VCaP (cell line): ENCODE measurements at regions not wholly inside any gene's neighbourhood (a gene's known extent, or its start where the extent isn't known, plus 50 kb on each side); places are given as distances from the start of the nearest gene placed in this dataset.

Experiments
- H3K27ac ChIP-seq: fragments of 450-650 bp; 2 replicates; pipeline ENCODE4 v1.5.1; 2017
- TF ChIP-seq, protein P1 (sequence below): fragments of 450-650 bp; conservative IDR thresholded peaks from 2 replicates; pipeline ENCODE4 v1.5.1; 2017; ENCODE audit warnings: mild to moderate bottlenecking, moderate library complexity

DNA sequence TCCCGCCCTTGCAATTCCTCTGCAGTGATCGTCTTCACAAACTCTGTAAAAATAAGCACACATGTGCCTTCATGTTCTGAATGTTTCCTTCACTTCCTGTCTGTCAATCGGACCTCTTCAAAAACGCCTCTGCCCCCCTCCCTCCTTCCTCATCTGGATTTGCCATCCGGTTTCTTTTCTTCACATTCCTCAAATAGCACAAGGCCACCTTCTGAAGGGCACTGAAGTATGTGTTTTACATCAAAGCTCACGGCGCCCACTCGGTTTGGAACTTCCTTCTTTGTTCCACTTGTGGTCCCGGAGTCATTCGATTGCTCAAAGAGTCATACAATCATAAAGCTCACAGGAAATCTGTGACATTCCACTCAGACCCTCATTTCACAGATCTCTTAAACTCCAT, 758.1 kb upstream of the SALL3 start:
- TF ChIP-seq, protein P1, sequence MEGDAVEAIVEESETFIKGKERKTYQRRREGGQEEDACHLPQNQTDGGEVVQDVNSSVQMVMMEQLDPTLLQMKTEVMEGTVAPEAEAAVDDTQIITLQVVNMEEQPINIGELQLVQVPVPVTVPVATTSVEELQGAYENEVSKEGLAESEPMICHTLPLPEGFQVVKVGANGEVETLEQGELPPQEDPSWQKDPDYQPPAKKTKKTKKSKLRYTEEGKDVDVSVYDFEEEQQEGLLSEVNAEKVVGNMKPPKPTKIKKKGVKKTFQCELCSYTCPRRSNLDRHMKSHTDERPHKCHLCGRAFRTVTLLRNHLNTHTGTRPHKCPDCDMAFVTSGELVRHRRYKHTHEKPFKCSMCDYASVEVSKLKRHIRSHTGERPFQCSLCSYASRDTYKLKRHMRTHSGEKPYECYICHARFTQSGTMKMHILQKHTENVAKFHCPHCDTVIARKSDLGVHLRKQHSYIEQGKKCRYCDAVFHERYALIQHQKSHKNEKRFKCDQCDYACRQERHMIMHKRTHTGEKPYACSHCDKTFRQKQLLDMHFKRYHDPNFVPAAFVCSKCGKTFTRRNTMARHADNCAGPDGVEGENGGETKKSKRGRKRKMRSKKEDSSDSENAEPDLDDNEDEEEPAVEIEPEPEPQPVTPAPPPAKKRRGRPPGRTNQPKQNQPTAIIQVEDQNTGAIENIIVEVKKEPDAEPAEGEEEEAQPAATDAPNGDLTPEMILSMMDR = no peak
- no peak overlapping the region for H3K27ac ChIP-seq

DNA sequence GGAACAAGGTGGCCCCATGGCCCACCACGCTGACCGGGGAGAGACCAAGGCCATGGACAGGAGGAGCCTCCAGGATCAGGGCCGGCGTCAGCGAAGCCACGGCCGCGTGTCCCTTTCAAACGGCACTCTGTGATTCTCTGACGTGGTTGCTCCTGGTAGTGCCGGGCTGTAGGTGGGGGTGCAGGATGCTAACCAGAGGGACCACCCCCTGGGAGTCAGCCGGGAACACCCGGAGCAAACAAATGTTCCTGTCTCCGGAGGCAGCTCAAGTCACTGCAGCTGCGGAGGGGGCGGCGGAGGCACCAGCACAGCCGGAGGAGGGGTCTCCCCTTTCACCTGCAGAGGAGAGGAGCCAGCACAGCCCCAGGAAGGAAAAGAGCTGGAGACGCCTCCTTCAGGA, 750.6 kb upstream of the SALL3 start:
- TF ChIP-seq, protein P1 = no peak

DNA sequence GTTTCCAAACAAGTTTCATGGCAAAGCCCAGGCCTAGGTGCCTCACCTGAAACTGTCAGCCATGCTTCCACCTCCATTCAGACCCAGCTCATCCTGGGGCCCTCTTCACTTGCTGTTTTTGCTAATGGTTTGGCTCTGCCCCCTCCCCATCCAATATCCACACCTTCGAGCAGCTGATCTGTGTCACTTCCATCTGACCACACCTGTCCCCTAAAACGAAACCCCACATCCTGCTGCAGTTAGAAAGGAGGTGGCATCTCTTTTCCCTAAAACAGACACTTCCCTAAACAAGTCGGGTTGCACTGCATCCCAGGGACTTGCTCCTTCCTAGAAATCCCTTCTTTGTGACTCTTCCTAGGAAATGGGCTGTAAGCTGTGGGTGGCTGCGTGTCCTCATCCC, 748.7 kb upstream of the SALL3 start:
- H3K27ac ChIP-seq = no peak overlapping the region

More for the DNA sequence above, 750.6 kb upstream of the SALL3 start:
- H3K27ac ChIP-seq = no peak overlapping the region

DNA sequence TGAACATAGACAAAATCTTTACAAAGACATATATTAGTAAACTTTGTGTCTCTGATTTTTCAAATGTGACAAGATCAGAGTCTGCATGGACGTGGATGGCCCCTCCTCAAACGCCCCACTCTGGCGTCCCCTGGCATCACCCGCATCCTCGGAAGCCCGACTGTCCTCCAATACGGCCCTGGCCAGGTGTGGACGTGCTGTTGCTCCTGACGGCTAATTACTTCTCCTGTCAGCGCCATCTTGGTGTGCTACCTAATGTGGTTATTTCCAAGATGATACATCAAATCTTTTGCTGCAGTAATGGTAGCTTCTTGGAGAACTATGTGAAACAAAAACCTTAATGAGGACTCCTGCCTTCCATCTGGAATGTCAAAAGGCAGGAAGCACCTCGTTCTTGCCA, 747.4 kb upstream of the SALL3 start:
- no peak overlapping the region for H3K27ac ChIP-seq
- TF ChIP-seq, protein P1 = no peak

More for the DNA sequence above, 748.7 kb upstream of the SALL3 start:
- TF ChIP-seq, protein P1 = no peak

DNA sequence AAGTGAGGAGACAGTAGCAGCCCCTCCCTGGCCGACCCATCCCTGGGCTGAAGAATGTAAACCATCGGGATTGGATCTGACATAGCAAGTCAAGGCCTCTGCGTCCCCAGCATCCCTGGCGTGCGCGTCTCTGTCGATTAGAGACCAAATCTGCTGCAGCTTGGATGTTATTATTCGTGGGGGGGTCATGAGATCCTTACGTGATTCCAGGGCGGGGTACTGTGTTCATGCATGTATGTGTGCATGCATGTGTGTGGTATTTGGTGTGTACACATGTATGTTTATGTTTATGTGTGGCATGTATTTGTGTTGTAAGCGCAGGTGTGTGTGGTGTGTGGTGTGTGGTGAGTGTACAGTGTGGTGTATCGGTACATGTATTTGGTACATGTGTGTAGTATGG, 741.8 kb upstream of the SALL3 start:
- TF ChIP-seq, protein P1 = no peak
- H3K27ac ChIP-seq = no peak overlapping the region

DNA sequence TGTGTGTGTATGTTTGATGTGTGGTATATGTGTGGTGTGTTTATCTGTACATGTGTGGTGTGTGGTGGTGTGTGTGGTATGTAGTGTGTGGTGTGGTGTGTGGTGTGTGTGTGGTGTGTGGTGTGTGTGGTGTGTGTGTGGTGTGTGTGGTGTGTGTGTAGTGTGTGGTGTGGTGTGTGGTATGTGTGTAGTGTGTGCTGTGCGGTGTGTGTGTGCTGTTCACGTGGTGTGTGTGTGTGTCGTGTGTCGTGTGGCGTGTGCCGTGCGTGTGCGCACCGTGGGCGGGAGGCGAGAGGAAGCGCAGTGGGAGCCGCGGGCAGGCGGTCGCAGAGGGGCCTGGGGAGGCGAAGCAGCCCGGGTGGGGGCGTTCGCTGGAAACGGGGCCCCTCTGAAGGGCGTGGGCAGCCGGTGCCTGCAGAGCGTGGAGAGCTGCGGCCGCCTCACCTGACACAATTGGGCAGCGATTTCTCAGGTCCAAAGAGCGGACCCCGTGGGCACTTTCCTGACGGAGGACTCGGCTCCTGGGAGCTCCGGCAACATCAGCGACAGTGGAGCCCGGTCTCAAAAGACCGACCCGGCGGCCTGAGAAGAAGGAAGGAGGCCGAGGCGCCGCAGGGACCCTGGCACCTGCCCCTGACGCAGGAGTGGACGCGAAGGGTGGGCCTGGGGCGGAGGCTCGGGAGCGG, 741.1 kb upstream of the SALL3 start:
- TF ChIP-seq, protein P1 = no peak
- no peak overlapping the region for H3K27ac ChIP-seq

DNA sequence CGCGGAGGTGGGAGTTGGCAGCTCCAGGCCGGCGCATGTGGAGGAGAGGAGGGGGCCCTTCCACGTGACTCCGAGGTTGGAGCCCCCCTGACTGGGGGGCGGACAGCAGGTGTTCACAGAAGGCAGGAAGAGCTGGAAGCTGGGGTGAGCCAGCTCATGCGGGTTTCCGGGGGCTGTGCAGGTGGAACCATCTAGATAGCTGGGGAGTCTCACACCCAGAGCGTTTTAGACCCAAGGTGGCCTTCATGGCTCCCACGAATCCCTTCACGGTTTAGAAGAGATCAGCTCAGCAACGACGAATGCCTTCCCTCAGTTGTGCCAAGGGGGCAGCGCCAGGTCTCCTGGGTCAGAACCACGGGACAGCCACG, 740.5 kb upstream of the SALL3 start:
- TF ChIP-seq, protein P1 = no peak

More for the DNA sequence above, 740.5 kb upstream of the SALL3 start:
- H3K27ac ChIP-seq = no peak overlapping the region
